Vagina (tissue), 2 donors: ENCODE measurements at regions not wholly inside any gene's neighbourhood (a gene's known extent, or its start where the extent isn't known, plus 50 kb on each side); places are given as distances from the start of the nearest gene placed in this dataset.
"Not testable (repeated sequence)": the region's sequence is repeated elsewhere in the genome, so short reads cannot be mapped to it uniquely, and the experiment has no call there.

Experiments
- DNase-seq, 2 donors: peaks; one replicate each; pipeline ENCODE4 v3.0.0-alpha.2; 2017; ENCODE audit errors: extremely low spot score in 2 of 2
- H3K27ac ChIP-seq: fragments of 200-600 bp; sonication (generic); one replicate; pipeline ENCODE4 v1.5.1; 2019
- H3K27me3 ChIP-seq: fragments of 200-600 bp; sonication (generic); one replicate; pipeline ENCODE4 v1.5.1; 2019
- H3K36me3 ChIP-seq, 2 donors: fragments of 200-600 bp; sonication (generic); one replicate each; pipeline ENCODE4 v1.5.1; 2017 to 2019
- H3K4me1 ChIP-seq: fragments of 200-600 bp; sonication (generic); one replicate; pipeline ENCODE4 v1.5.1; 2019
- H3K4me3 ChIP-seq, 2 donors: fragments of 200-600 bp; sonication (generic); 1 replicate in 1 of 2; 2 replicates in 1 of 2; pipeline ENCODE4 v1.5.1; 2016 to 2019
- H3K9me3 ChIP-seq: fragments of 200-600 bp; sonication (generic); one replicate; pipeline ENCODE4 v1.5.1; 2019
- POLR2A ChIP-seq, 2 donors: fragments of 450-650 bp; IDR thresholded peaks; one replicate each; pipeline ENCODE4 v1.6.1; 2017; ENCODE audit warnings: antibody characterized with exemption in 2 of 2, mild to moderate bottlenecking in 2 of 2, moderate library complexity in 2 of 2
- POLR2AphosphoS5 ChIP-seq, 2 donors: sonication (generic); formaldehyde crosslinking; IDR thresholded peaks; one replicate each; pipeline ENCODE4 v1.9.0; 2017; ENCODE audit warnings: antibody characterized with exemption in 2 of 2, mild to moderate bottlenecking in 2 of 2, low read depth in 1 of 2; ENCODE audit not compliant: insufficient read depth in 1 of 2
- intact Hi-C: fragments of 100-400 bp; cut with DNase I; formaldehyde crosslinking; loops from one replicate; pipeline ENCODE4 v1.15.1; 2023
- TF ChIP-seq, protein P1 (sequence below), 3 experiments: fragments of 450-650 bp in 2 of 3; fragments of 200-600 bp in 1 of 3; sonication (generic) in 1 of 3; IDR thresholded peaks; one replicate each; pipeline ENCODE4 v1.5.1; 2017 to 2019; ENCODE audit warnings: antibody characterized with exemption in 3 of 3, mild to moderate bottlenecking in 2 of 3, moderate library complexity in 2 of 3

DNA sequence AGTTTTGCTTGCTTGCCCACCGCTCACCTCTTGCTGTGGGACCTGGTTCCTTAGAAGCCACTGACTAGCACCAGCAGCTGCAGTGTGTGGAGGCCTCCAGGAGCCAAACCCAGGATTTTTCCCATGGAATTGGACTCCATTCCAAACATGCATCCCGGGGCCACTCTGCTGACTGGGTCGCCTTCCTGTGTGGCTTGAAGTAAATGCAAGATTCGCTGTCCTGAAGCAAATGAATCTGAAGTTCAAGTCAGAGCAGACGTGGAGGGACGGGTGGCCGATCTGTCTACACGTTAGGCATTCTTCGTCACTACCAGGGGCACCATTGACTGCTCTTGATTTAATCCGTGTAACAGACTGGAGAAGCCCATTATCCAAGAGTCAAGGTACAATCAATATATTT, 109.0 kb downstream of the SHOX start:
- Histone ChIP-seq H3K27me3 (no peaks in the 10 kb centered on the region), H3K27ac (no peak overlapping the region), H3K9me3 (no peaks in the 10 kb centered on the region), H3K36me3 (no peaks in the 10 kb centered on the region), H3K4me3 (no peak overlapping the region), H3K4me1 (no peaks in the 10 kb centered on the region)
- intact Hi-C loops: no loop called here
- TF ChIP-seq POLR2AphosphoS5 (IDR thresholded peaks at IDR 0.05; ENCODE audit: insufficient read depth in 1 of 2, low read depth in 1 of 2) (no peak), POLR2A (IDR thresholded peaks at IDR 0.05) (no peak)
- TF ChIP-seq, protein P1, sequence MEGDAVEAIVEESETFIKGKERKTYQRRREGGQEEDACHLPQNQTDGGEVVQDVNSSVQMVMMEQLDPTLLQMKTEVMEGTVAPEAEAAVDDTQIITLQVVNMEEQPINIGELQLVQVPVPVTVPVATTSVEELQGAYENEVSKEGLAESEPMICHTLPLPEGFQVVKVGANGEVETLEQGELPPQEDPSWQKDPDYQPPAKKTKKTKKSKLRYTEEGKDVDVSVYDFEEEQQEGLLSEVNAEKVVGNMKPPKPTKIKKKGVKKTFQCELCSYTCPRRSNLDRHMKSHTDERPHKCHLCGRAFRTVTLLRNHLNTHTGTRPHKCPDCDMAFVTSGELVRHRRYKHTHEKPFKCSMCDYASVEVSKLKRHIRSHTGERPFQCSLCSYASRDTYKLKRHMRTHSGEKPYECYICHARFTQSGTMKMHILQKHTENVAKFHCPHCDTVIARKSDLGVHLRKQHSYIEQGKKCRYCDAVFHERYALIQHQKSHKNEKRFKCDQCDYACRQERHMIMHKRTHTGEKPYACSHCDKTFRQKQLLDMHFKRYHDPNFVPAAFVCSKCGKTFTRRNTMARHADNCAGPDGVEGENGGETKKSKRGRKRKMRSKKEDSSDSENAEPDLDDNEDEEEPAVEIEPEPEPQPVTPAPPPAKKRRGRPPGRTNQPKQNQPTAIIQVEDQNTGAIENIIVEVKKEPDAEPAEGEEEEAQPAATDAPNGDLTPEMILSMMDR (IDR thresholded peaks at IDR 0.05): no peak
- no peak for DNase-seq

DNA sequence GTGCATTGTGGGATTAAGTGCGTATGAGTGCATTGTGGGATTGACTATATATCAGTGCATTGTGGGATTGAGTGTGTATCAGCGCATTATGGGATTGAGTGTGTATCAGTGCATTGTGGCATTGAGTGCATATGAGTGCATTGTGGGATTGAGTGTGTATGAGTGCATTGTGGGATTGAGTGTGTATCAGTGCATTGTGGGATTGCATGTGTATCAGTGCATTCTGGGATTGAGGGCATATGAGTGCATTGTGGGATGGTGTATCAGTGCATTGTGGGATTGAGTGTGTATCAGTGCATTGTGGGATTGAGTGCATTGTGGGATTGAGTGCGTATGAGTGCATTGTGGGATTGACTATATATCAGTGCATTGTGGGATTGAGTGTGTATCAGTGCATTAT, 106.4 kb downstream of the SHOX start:
- intact Hi-C loops, H3K36me3 ChIP-seq, H3K27me3 ChIP-seq, H3K4me1 ChIP-seq, H3K9me3 ChIP-seq, H3K27ac ChIP-seq, DNase-seq, H3K4me3 ChIP-seq: not testable (repeated sequence)

DNA sequence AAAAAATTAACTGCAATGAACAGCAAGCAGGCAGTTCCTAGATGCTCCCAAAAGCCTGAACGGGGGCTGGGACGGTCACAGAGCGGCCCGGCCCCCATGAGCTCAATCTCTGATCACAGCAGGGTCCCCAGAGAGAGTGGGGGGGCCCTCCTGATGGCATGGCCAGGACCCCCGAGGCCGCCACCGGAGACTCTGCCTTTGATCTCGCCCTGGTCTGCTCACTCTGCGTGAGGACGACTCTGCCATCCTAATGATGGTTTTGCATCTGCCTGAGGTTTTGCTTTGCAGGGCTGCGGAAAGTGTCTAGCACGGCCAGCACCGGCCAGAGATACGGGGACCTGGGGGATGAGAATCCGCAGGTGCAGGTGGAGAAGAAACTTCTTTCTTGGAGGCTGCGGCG, 103.8 kb downstream of the SHOX start:
- TF ChIP-seq POLR2A (IDR thresholded peaks at IDR 0.05): no peak
- TF ChIP-seq POLR2AphosphoS5 (IDR thresholded peaks at IDR 0.05; ENCODE audit: insufficient read depth in 1 of 2, low read depth in 1 of 2): no peak
- TF ChIP-seq, protein P1 (IDR thresholded peaks at IDR 0.05): no peak
- Histone ChIP-seq H3K4me3 (no peak overlapping the region), H3K27me3 (no peaks in the 10 kb centered on the region), H3K4me1 (no peaks in the 10 kb centered on the region), H3K9me3 (no peaks in the 10 kb centered on the region), H3K27ac (no peak overlapping the region), H3K36me3 (no peaks in the 10 kb centered on the region)
- no peak for DNase-seq
- intact Hi-C loops: no loop called here

DNA sequence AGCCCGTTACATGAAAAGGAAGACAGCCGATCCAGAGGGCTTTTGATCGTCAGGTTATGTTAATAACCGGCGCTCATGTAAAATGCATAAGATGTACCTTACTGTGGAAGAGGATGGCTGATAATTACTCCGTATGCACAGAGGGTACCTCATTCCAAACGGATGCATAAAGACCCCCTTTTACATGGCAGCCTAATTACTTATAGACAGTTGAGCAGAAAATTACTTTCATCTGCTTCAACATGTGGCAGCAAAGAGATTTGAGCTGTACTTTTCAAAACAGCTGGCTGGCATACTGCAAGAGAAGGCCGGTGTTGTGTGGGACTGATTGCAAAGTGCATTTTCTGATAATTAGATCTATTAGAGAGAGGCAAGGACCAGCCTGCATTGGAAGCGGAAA, 103.4 kb downstream of the SHOX start:
- Histone ChIP-seq H3K9me3 (no peaks in the 10 kb centered on the region), H3K4me1 (no peaks in the 10 kb centered on the region), H3K27me3 (no peaks in the 10 kb centered on the region), H3K36me3 (no peaks in the 10 kb centered on the region), H3K27ac (no peak overlapping the region), H3K4me3 (no peak overlapping the region)
- no peak for TF ChIP-seq POLR2A (IDR thresholded peaks at IDR 0.05)
- TF ChIP-seq, protein P1 (IDR thresholded peaks at IDR 0.05): no peak
- TF ChIP-seq POLR2AphosphoS5 (IDR thresholded peaks at IDR 0.05; ENCODE audit: insufficient read depth in 1 of 2, low read depth in 1 of 2): no peak
- DNase-seq: no peak
- intact Hi-C loops: no loop called here

DNA sequence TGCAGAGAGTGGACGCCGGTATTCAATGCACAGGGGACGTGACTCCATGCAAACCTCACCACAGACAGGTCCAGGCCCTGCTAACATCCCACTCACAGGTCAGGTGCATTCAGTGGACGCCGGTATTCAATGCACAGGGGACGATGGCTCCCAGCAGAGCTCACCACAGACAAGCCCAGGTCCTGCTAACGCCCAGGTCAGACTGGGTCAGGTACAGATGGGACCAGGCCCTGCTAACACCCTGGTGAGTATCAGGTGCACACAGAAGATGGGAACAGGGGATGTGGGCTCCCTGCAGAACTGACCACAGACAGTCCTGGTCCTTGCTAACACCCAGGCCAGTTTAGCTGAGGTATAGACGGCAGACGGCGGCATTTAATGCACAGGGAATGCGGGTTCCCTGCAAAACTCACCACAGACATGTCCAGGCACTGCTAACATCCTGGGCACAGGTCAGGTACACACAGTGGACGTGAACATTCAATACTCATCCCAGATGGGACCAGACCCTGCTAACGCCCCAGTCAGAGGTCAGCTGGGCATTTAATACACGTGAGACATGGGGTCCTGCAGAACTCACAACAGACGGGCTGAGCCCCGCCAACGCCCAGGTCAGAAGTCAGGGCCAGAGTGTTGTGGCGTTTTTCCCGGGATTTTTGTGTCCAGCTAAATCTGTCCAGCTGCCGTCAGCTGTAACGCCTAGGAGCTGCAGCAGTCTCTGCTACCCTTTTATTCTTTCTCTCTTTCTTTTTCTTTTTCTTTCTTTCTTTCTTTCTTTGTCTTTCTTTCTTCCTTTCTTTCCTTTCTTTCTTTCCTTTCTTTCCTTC, 99.2 kb downstream of the SHOX start:
- peak; percentile 52 to 88 for DNase-seq
- Histone ChIP-seq H3K9me3 (no peaks in the 10 kb centered on the region), H3K36me3 (no peaks in the 10 kb centered on the region), H3K27ac (no peak overlapping the region), H3K27me3 (no peaks in the 10 kb centered on the region), H3K4me1 (no peaks in the 10 kb centered on the region), H3K4me3 (no peak overlapping the region)
- intact Hi-C loops: no loop called here
- TF ChIP-seq POLR2A (IDR thresholded peaks at IDR 0.05) (no peak), POLR2AphosphoS5 (IDR thresholded peaks at IDR 0.05; ENCODE audit: insufficient read depth in 1 of 2, low read depth in 1 of 2) (no peak)
- TF ChIP-seq, protein P1 (IDR thresholded peaks at IDR 0.05): no peak

DNA sequence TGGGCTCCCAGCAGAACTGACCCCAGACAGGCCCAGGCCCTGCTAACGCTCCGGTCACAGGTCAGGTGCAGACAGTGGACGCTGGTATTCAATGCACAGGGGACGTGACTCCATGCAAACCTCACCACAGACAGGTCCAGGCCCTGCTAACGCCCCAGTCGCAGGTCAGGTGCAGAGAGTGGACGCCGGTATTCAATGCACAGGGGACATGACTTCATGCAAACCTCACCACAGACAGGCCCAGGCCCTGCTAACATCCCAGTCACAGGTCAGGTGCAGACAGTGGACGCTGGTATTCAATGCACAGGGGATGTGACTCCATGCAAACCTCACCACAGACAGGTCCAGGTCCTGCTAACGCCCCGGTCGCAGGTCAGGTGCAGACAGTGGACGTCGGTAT, 98.5 kb downstream of the SHOX start:
- peak in 1 of 2 donors; percentile 89 for DNase-seq
- H3K27me3 ChIP-seq, H3K27ac ChIP-seq, H3K9me3 ChIP-seq, H3K4me1 ChIP-seq, H3K36me3 ChIP-seq, intact Hi-C loops, H3K4me3 ChIP-seq: not testable (repeated sequence)

DNA sequence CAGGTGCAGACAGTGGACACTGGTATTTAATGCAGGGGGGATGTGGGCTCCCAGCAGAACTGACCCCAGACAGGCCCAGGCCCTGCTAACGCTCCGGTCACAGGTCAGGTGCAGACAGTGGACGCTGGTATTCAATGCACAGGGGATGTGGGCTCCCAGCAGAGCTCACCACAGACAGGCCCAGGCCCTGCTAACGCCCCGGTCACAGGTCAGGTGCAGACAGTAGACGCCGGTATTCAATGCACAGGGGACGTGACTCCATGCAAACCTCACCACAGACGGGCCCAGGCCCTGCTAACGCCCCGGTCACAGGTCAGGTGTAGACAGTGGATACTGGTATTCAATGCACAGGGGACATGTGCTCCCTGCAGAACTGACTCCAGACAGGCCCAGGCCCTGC, 98.0 kb downstream of the SHOX start:
- DNase-seq: peak in 1 of 2 donors; percentile 25
- H3K4me3 ChIP-seq, H3K36me3 ChIP-seq, H3K4me1 ChIP-seq, H3K9me3 ChIP-seq, H3K27me3 ChIP-seq, H3K27ac ChIP-seq, intact Hi-C loops: not testable (repeated sequence)
